SH-SY5Y (cell line): ENCODE measurements at regions not wholly inside any gene's neighbourhood (a gene's known extent, or its start where the extent isn't known, plus 50 kb on each side); places are given as distances from the start of the nearest gene placed in this dataset.

Source experiments
- GATA2 ChIP-seq: IDR thresholded peaks from 2 replicates; pipeline ENCODE4 v1.6.1; 2011; ENCODE audit warnings: mild to moderate bottlenecking, low read depth, low read length
- GATA3 ChIP-seq: IDR thresholded peaks from 2 replicates; pipeline ENCODE4 v1.6.1; 2011; ENCODE audit warnings: low read depth, mild to moderate bottlenecking, low read length, moderate library complexity

DNA sequence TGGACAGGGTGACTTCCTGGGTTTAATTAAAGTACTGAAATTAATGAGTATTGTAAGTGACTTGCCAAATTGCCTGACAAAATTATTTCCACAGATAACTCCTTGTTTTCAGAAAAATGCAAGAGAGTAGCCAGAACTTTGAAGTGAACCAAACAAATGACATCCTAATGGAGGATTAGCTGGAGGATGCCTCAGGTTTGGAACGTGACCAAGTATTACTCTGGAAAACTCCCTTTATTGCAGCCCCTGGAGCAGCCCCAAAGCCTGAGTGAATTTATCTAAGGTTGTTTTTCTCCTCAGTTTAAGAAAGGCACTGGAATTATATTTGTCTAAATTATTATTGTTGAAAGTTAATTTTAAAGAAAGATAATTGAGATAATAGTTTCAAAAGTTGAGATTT is 343.6 kb upstream of the MTNR1B start:
- TF ChIP-seq GATA3: no peak
- no peak for TF ChIP-seq GATA2
